GM12891 (cell line): ENCODE measurements at regions not wholly inside any gene's neighbourhood (a gene's known extent, or its start where the extent isn't known, plus 50 kb on each side); places are given as distances from the start of the nearest gene placed in this dataset.

ENCODE experiments used
- DNase-seq: peaks from one replicate; pipeline ENCODE4 v3.0.0; 2011; ENCODE audit warnings: low spot score; ENCODE audit not compliant: insufficient read length
- FAIRE-seq: peaks from 2 replicates; lab custom pipeline; 2011; peaks lifted over from hg19 to GRCh38; lab: Jason Lieb, UNC
- PAX5 ChIP-seq: IDR thresholded peaks from 2 replicates; pipeline ENCODE4 v1.6.1; 2011; ENCODE audit warnings: low read length, moderate library complexity, mild to moderate bottlenecking; ENCODE audit not compliant: insufficient read depth, severe bottlenecking
- POLR2A ChIP-seq: IDR thresholded peaks from 2 replicates; pipeline ENCODE4 v1.6.1; 2011; ENCODE audit warnings: low read depth, low read length, control low read depth
- POLR2AphosphoS5 ChIP-seq: IDR thresholded peaks from 2 replicates; pipeline ENCODE4 v1.6.1; 2011; ENCODE audit warnings: low read depth, low read length, control low read depth
- POU2F2 ChIP-seq: IDR thresholded peaks from 2 replicates; pipeline ENCODE4 v1.6.1; 2011; ENCODE audit warnings: low read depth, mild to moderate bottlenecking, control low read depth, low read length, moderate library complexity
- SPI1 ChIP-seq: IDR thresholded peaks from 2 replicates; pipeline ENCODE4 v1.6.1; 2011; ENCODE audit warnings: low read depth, low read length, control low read depth
- TAF1 ChIP-seq: IDR thresholded peaks from 2 replicates; pipeline ENCODE4 v1.6.1; 2011; ENCODE audit warnings: low read depth, low read length, control low read depth

DNA sequence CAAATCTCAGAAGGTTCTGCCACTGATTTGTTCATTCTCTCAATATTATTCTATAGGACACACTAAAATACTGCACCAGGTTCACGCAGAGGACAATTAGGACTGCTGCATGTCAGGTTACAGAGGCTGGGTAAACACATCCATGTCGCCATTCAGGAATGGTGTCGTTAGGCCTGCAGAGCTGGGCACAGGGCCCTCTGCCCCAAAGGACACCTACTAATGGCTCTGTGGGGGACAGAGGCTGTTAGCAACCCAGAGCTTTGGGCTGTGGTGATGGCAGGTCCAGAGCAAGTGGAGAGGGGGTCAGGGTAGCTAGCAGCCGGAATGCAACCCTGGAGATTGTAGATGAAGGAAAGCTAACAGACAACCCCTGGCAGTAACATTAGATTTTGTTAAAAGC lies 115.9 kb downstream of the TTC32 start:
- DNase-seq: no peak
- FAIRE-seq: no peak
- no peak for TF ChIP-seq POU2F2
- TF ChIP-seq SPI1: no peak
- no peak for TF ChIP-seq POLR2A
- no peak for TF ChIP-seq PAX5
- TF ChIP-seq POLR2AphosphoS5: no peak
- TF ChIP-seq TAF1: no peak

- no peak for TF ChIP-seq POLR2A
- no peak for TF ChIP-seq POLR2AphosphoS5
- FAIRE-seq: no peak
- no peak for DNase-seq
Observed at GRCh38 chr2:19785447-19785846, 116.3 kb downstream of the TTC32 start.

- TF ChIP-seq POLR2A (no peak), SPI1 (no peak), TAF1 (no peak), POU2F2 (no peak), PAX5 (no peak), POLR2AphosphoS5 (no peak)
- DNase-seq (no peak), FAIRE-seq (no peak)
Observed at GRCh38 chr2:19784456-19784855, 117.3 kb downstream of the TTC32 start.

- no peak for DNase-seq
- TF ChIP-seq POLR2AphosphoS5 (no peak), POLR2A (no peak), TAF1 (no peak), SPI1 (no peak), POU2F2 (no peak), PAX5 (no peak)
- FAIRE-seq: peak; percentile 45
Observed at GRCh38 chr2:19783935-19784334, 117.8 kb downstream of the TTC32 start.

DNA sequence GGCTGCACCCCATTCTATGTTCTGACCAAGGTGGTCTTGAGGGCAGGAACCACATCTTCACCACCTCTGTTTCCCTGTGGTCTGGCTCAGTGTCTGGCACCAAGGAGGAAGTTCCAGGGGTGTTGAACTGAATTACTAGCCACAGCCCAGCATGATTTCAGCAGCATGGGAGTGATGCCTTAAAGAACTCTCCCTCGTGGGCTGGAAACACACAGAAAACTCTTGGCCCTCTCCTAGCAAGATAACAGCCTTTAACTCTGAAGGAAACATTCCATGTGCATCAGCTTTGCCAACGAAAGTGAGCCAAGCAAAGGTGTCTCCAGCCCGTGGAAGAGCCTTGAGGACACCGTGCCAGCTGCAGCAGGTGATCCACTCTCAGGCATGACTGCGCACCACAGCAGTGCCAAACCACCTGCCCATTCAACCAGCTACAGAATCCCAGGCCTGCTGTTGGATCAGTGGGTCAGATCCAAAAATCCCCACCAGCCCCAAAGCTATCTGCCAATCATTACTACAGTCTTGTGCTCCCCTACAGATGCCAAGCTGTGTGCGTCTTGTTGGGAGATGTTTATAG lies 124.8 kb downstream of the TTC32 start:
- FAIRE-seq (no peak), DNase-seq (no peak)
- TF ChIP-seq SPI1 (no peak), POU2F2 (no peak), POLR2AphosphoS5 (no peak), POLR2A (no peak), PAX5 (no peak), TAF1 (no peak)

DNA sequence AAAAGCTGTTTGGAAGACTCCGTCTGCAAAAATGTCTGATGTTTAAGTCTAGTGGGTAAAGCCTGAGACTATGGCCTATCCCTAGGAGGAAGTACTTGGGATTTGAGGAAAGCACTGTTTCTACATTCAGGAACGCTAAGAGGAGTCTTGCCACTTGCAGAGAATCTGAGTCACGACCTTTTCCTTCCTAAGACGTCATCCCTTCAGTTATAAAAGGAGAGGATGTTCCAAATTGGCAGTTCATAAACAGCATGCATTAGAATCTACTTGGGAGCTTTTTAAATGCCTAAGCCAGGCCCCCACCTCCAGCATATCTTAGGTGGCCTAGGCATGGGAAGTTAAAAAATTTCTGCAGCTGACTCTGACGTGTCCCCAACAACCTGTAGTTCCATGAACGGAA lies 125.9 kb downstream of the TTC32 start:
- TF ChIP-seq POLR2A (no peak), POU2F2 (no peak), SPI1 (no peak), PAX5 (no peak), POLR2AphosphoS5 (no peak), TAF1 (no peak)
- FAIRE-seq: no peak
- no peak for DNase-seq

- no peak for FAIRE-seq
- TF ChIP-seq SPI1 (no peak), POU2F2 (no peak), PAX5 (no peak)
Observed at GRCh38 chr2:19775315-19775714, 126.5 kb downstream of the TTC32 start.

GRCh38 chr2:19774805-19775176 lies 127.0 kb downstream of the TTC32 start:
- no peak for DNase-seq
- FAIRE-seq: no peak

More at GRCh38 chr2:19775315-19775714, 126.5 kb downstream of the TTC32 start:
- DNase-seq: no peak

GRCh38 chr2:19772981-19773380 lies 128.8 kb downstream of the TTC32 start:
- TF ChIP-seq POU2F2 (no peak), PAX5 (no peak), SPI1 (no peak), POLR2A (no peak), POLR2AphosphoS5 (no peak), TAF1 (no peak)
- FAIRE-seq: no peak
- DNase-seq: no peak

More at GRCh38 chr2:19774805-19775176, 127.0 kb downstream of the TTC32 start:
- TF ChIP-seq POU2F2 (no peak), PAX5 (no peak), TAF1 (no peak), SPI1 (no peak), POLR2AphosphoS5 (no peak), POLR2A (no peak)

DNA sequence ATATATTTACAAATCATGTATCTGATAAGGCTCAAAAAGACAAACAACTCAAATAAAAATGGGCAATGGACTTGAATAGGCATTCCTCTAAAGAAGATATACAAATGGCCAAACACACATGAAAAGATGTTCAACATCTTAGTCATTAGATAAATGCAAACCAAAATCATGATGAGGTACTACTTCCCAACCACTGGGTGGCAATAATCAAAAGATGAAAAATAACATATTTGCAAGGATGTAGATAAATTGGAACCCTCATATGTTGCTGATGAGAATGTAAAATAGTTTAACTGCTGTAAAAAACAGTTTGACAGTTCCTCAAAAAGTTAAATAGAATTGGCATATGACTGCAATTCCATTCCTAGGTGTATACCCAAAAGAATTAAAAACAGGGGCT lies 132.3 kb downstream of the TTC32 start:
- no peak for TF ChIP-seq SPI1
- TF ChIP-seq POLR2A: no peak
- no peak for TF ChIP-seq PAX5
- no peak for TF ChIP-seq TAF1
- TF ChIP-seq POU2F2: no peak
- no peak for TF ChIP-seq POLR2AphosphoS5
- DNase-seq (no peak), FAIRE-seq (no peak)
